CD14-positive monocyte (primary cell): ENCODE measurements at regions not wholly inside any gene's neighbourhood (a gene's known extent, or its start where the extent isn't known, plus 50 kb on each side); places are given as distances from the start of the nearest gene placed in this dataset.

ENCODE experiments used
- DNase-seq, 3 donors: peaks; one replicate each; pipeline ENCODE4 v3.0.0-alpha.2; 2011 to 2022
- H2AFZ ChIP-seq: 2 replicates; pipeline ENCODE4 v1.6.0; 2012; ENCODE audit warnings: mild to moderate bottlenecking, low read depth, low read length, inconsistent platforms; ENCODE audit not compliant: insufficient read depth, poor library complexity, severe bottlenecking
- H3K27ac ChIP-seq, 2 donors: 1 replicate in 1 of 2; 2 replicates in 1 of 2; pipeline ENCODE4 v1.5.1; 2012 to 2013; ENCODE audit warnings: low read length in 2 of 2, control low read depth in 1 of 2, inconsistent platforms in 1 of 2, low read depth in 1 of 2, mild to moderate bottlenecking in 1 of 2
- H3K27me3 ChIP-seq, 2 donors: one replicate each; pipeline versions ENCODE4 v1.6.0 to v1.6.1; 2011 to 2013; ENCODE audit warnings: low read length in 2 of 2; ENCODE audit not compliant: control insufficient read depth in 2 of 2, insufficient read depth in 2 of 2
- H3K36me3 ChIP-seq, 2 donors: replicated peaks in 1 of 2; 1 replicate in 1 of 2; 2 replicates in 1 of 2; pipeline versions ENCODE4 v1.5.1 to v1.6.1; 2012 to 2013; ENCODE audit warnings: low read length in 2 of 2, control low read depth in 1 of 2, inconsistent platforms in 1 of 2, mild to moderate bottlenecking in 1 of 2; ENCODE audit not compliant: insufficient read depth in 2 of 2, control insufficient read depth in 1 of 2
- H3K4me1 ChIP-seq, 2 donors: 1 replicate in 1 of 2; 2 replicates in 1 of 2; pipeline versions ENCODE4 v1.5.1 to v1.6.1; 2012 to 2013; ENCODE audit warnings: low read length in 2 of 2, control low read depth in 1 of 2, inconsistent platforms in 1 of 2, mild to moderate bottlenecking in 1 of 2, moderate library complexity in 1 of 2; ENCODE audit not compliant: insufficient read depth in 2 of 2, control insufficient read depth in 1 of 2
- H3K4me2 ChIP-seq: replicated peaks from 2 replicates; pipeline ENCODE3; 2012; ENCODE audit warnings: low read length, moderate library complexity, mild to moderate bottlenecking; ENCODE audit not compliant: poor library complexity, severe bottlenecking; ENCODE audit errors: extremely low read depth
- H3K4me3 ChIP-seq, 3 experiments: fragments of 200-600 bp in 1 of 3; sonication (generic) in 1 of 3; replicated peaks in 1 of 3; 1 replicate in 2 of 3; 2 replicates in 1 of 3; pipeline ENCODE4 v1.5.1; 2011 to 2013; ENCODE audit warnings: low read length in 3 of 3, mild to moderate bottlenecking in 3 of 3, control low read depth in 2 of 3, low read depth in 2 of 3, inconsistent platforms in 1 of 3, moderate library complexity in 1 of 3
- H3K79me2 ChIP-seq: 2 replicates; pipeline ENCODE4 v1.6.0; 2012; ENCODE audit warnings: mild to moderate bottlenecking, control low read depth, inconsistent platforms, low read length, moderate library complexity; ENCODE audit not compliant: insufficient read depth
- H3K9ac ChIP-seq: 2 replicates; pipeline ENCODE4 v1.6.0; 2017; ENCODE audit warnings: low read length, mild to moderate bottlenecking; ENCODE audit not compliant: insufficient read depth, poor library complexity, severe bottlenecking
- H3K9me3 ChIP-seq, 2 donors: replicated peaks in 1 of 2; 1 replicate in 1 of 2; 2 replicates in 1 of 2; pipeline versions ENCODE4 v1.5.1 to v1.6.1; 2012 to 2013; ENCODE audit warnings: low read length in 2 of 2, control low read depth in 1 of 2; ENCODE audit not compliant: control insufficient read depth in 1 of 2, insufficient read depth in 1 of 2
- H4K20me1 ChIP-seq: 2 replicates; pipeline ENCODE4 v1.6.0; 2012; ENCODE audit warnings: mild to moderate bottlenecking, low read length, control low read depth, moderate library complexity; ENCODE audit not compliant: insufficient read depth
- H3K27ac Mint-ChIP-seq, 7 donors: one replicate each; pipeline ENCODE4 v1.8.0; 2020; ENCODE audit warnings: mild to moderate bottlenecking in 7 of 7, mixed read lengths in 7 of 7, moderate library complexity in 6 of 7, inconsistent platforms in 2 of 7
- H3K27me3 Mint-ChIP-seq, 3 donors: one replicate each; pipeline ENCODE4 v1.8.0; 2021 to 2022; ENCODE audit warnings: low read depth in 3 of 3, mild to moderate bottlenecking in 3 of 3, mixed read lengths in 3 of 3, moderate library complexity in 3 of 3, inconsistent platforms in 1 of 3
- H3K36me3 Mint-ChIP-seq, 2 donors: one replicate each; pipeline ENCODE4 v1.8.0; 2020; ENCODE audit warnings: mixed read lengths in 2 of 2, inconsistent platforms in 1 of 2, mild to moderate bottlenecking in 1 of 2
- H3K4me1 Mint-ChIP-seq: one replicate; pipeline ENCODE4 v1.8.0; 2020; ENCODE audit warnings: mild to moderate bottlenecking, mixed read lengths
- H3K4me3 Mint-ChIP-seq, 2 donors: one replicate each; pipeline ENCODE4 v1.8.0; 2020; ENCODE audit warnings: mild to moderate bottlenecking in 2 of 2, mixed read lengths in 2 of 2, moderate library complexity in 1 of 2
- H3K9me3 Mint-ChIP-seq, 7 donors: one replicate each; pipeline ENCODE4 v1.8.0; 2020 to 2022; ENCODE audit warnings: mixed read lengths in 7 of 7, mild to moderate bottlenecking in 6 of 7, moderate library complexity in 6 of 7, inconsistent platforms in 2 of 7
- CTCF ChIP-seq: fragments of 200-600 bp; IDR thresholded peaks from one replicate; pipeline ENCODE4 v1.8.0; 2022; ENCODE audit warnings: antibody characterized with exemption, mild to moderate bottlenecking
- WGBS: methylation state at CpG from one replicate; pipeline ENCODE4 v1.1.5; 2013; ENCODE audit warnings: missing lambda C conversion rate; ENCODE audit not compliant: insufficient coverage; 5-methylcytosine and 5-hydroxymethylcytosine counted together
- intact Hi-C, 2 donors: fragments of 100-400 bp; cut with micrococcal nuclease; formaldehyde crosslinking; loops; one replicate each; pipeline versions ENCODE4 v1.15.0 to v1.15.1; 2023

- H3K27me3 ChIP-seq = no peaks in the 10 kb centered on the region
- Mint-ChIP-seq H3K9me3 (peaks cover 0 to 4% (median 2%) of the 10 kb centered on the region in 7 donors), H3K36me3 (no peaks in the 10 kb centered on the region), H3K4me1 (peaks cover 8% of the 10 kb centered on the region), H3K27ac (no peak overlapping the region), H3K27me3 (no peaks in the 10 kb centered on the region), H3K4me3 (no peak overlapping the region)
- no peak overlapping the region for H3K4me2 ChIP-seq
- no peak overlapping the region for H3K9ac ChIP-seq
- H2AFZ ChIP-seq = no peak overlapping the region
- H3K4me3 ChIP-seq = no peak overlapping the region
- H4K20me1 ChIP-seq = no peaks in the 10 kb centered on the region
- H3K36me3 ChIP-seq = no peaks in the 10 kb centered on the region
- H3K27ac ChIP-seq = no peak overlapping the region
- no peaks in the 10 kb centered on the region for H3K79me2 ChIP-seq
- intact Hi-C loops = no loop called here
- no peaks in the 10 kb centered on the region for H3K9me3 ChIP-seq
- no peak for TF ChIP-seq CTCF
- no peak for DNase-seq
- WGBS = no CpG with 5 or more reads among the region's 3 CpGs
- no peaks in the 10 kb centered on the region for H3K4me1 ChIP-seq
These were observed 95.8 kb upstream of the RAP1B start for GRCh38 chr12:68514807-68515411.

- Histone ChIP-seq H3K4me3 (no peak overlapping the region), H3K27ac (no peak overlapping the region), H3K79me2 (no peaks in the 10 kb centered on the region), H4K20me1 (no peaks in the 10 kb centered on the region), H3K9ac (no peak overlapping the region), H3K27me3 (no peaks in the 10 kb centered on the region), H3K4me1 (no peaks in the 10 kb centered on the region), H3K9me3 (no peaks in the 10 kb centered on the region), H3K4me2 (no peak overlapping the region), H3K36me3 (no peaks in the 10 kb centered on the region), H2AFZ (no peak overlapping the region)
- H3K36me3 Mint-ChIP-seq = no peaks in the 10 kb centered on the region
- WGBS = no CpG with 5 or more reads among the region's 2 CpGs
- intact Hi-C loops = no loop called here
- H3K4me3 Mint-ChIP-seq = no peak overlapping the region
- H3K27ac Mint-ChIP-seq = no peak overlapping the region
- no peak for DNase-seq
- no peak for TF ChIP-seq CTCF
- H3K27me3 Mint-ChIP-seq = no peaks in the 10 kb centered on the region
- H3K4me1 Mint-ChIP-seq = peaks cover 8% of the 10 kb centered on the region
- H3K9me3 Mint-ChIP-seq = peaks cover 0 to 4% (median 2%) of the 10 kb centered on the region in 7 donors
These were observed 94.9 kb upstream of the RAP1B start for GRCh38 chr12:68515793-68516192.
